ENCODE measurements at regions not wholly inside any gene's neighbourhood (a gene's known extent, or its start where the extent isn't known, plus 50 kb on each side); places are given as distances from the start of the nearest gene placed in this dataset.
"Not testable (repeated sequence)": the region's sequence is repeated elsewhere in the genome, so short reads cannot be mapped to it uniquely, and the experiment has no call there.

DNA sequence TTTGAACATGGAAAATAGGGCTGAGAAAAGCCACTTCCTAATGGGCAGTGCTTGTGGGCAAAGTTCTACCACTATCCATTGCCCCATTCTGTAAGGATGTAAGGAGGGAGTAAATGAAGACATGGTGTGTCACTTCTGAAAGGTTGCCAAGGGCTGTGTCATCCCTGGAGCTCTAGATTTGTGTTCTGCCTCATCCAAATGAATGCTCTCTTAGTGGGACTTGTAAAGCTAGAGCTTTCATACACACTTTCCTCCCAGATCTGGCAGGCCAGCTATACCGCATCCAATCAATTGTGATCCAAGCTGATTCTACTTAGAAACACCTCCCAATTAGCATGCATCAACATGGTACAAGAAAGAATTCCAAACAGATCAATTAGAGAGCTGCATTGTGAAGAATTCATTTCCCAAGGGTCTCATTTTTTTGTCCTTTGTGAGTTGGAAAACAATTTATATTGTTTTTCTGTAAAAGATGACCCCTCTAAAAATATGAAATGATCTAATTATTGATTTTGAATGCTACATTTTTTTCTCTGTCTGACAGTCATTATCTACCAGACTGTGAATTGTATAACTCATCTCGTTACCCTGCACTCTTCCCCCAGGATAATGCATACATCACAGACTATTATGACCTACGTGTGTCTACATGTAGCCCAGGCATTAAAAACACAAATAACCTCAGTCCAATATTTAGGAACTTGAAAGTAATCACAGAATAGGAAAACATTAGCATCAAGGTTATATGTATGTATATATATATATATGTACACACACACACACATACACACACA is 117.1 kb upstream of the DUSP10 start:
- Histone ChIP-seq H3K4me1 (ENCODE audit: control insufficient read depth in 5 of 5, insufficient read depth in 5 of 5, low read length in 5 of 5) (no peaks in the 10 kb centered on the region), H3K9ac (ENCODE audit: low read length in 5 of 5) (no peak overlapping the region), H3K27ac (ENCODE audit: low read depth, low read length) (no peak overlapping the region), H3K36me3 (ENCODE audit: control insufficient read depth in 5 of 5, insufficient read depth in 5 of 5, low read length in 5 of 5) (no peaks in the 10 kb centered on the region), H3K9me3 (ENCODE audit: control insufficient read depth in 5 of 5, low read length in 5 of 5) (no peaks in the 10 kb centered on the region), H3K27me3 (ENCODE audit: control insufficient read depth in 5 of 5, insufficient read depth in 4 of 5, low read length in 5 of 5) (no peaks in the 10 kb centered on the region), H3K4me3 (ENCODE audit: low read depth in 1 of 5, low read length in 5 of 5) (no peak overlapping the region)

DNA sequence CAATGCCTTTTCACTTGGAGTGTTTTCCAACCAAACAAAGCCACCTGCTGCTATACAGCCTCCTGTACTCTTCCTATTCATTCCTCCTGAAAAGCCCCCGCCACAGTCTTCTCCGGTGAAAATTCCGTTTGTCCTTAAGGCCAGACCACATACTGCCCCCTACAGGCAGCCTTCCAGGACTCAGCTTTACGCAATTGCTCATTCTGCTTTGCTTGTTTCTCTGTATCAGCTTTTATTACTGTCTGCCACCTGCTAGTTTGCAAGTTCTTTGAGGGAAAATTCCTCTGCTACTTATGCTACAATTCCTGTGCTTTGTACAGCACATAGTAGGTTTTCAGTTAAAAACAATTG is 115.2 kb upstream of the DUSP10 start:
- H3K9ac ChIP-seq (ENCODE audit: low read length in 5 of 5); H3K4me3 ChIP-seq (ENCODE audit: low read depth in 1 of 5, low read length in 5 of 5); H3K9me3 ChIP-seq (ENCODE audit: control insufficient read depth in 5 of 5, low read length in 5 of 5); H3K4me1 ChIP-seq (ENCODE audit: control insufficient read depth in 5 of 5, insufficient read depth in 5 of 5, low read length in 5 of 5); H3K27me3 ChIP-seq (ENCODE audit: control insufficient read depth in 5 of 5, insufficient read depth in 4 of 5, low read length in 5 of 5); H3K36me3 ChIP-seq (ENCODE audit: control insufficient read depth in 5 of 5, insufficient read depth in 5 of 5, low read length in 5 of 5); H3K27ac ChIP-seq (ENCODE audit: low read depth, low read length): not testable (repeated sequence)

DNA sequence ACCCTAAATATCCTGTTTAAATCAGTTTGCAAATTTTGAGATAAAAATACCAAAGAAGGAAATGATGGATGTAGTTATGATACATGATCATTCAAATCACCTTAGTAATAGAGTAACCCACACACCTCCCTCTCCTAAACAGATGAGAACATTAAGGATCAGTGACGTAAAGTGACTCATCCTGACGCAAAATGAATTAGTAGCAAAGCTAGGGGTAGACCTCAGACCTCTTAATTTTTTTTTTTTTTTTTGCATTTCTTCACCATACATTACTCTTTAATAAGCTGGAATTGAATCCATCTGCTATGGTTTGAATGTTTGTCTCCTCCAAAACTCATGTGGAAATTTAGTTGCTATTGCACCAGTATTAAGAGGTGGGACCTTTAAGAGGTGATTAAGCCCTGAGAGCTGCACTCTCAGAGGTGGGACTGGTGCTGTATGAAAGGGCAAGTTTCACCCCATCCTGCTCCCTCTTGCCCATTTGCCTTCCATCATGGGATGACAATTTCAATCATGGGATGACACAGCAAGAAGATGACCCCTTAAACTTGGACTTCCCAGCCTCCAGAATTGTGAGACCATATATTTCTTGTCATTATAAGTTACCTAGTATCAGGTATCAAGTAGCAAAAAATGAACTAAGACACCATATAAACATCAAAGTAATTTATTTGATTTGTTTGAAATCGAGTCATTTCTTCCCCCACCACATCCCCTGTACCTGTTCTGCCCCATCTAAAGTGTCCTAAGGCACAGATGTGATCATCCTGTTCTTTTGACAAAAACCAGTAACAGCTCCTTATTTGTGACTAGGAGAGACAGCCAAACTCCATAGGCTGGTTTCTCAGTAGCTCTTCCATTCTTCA is 114.6 kb upstream of the DUSP10 start:
- Histone ChIP-seq H3K27ac (ENCODE audit: low read depth, low read length) (no peak overlapping the region), H3K9me3 (ENCODE audit: control insufficient read depth in 5 of 5, low read length in 5 of 5) (no peaks in the 10 kb centered on the region)

DNA sequence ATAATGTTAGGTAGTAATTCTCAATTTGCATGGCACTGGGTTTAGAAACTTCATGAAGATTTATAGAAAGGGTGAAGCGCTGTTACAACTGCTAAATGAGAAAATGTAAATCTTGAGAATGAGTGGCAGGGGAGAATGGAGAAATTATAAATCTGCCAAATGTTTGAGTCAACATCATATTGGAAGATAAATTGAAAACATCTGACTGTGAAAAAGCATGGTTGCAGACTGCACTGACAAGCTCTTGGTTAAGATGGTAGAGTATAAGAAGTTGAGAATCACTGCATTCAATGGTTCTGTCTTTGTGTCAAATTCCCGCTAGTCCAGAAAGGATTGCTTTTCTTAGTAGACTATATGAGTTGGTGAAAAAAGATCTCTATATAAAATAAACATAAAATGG is 113.3 kb upstream of the DUSP10 start:
- no peaks in the 10 kb centered on the region for H3K36me3 ChIP-seq (ENCODE audit: control insufficient read depth in 5 of 5, insufficient read depth in 5 of 5, low read length in 5 of 5)
- no peak overlapping the region for H3K27ac ChIP-seq (ENCODE audit: low read depth, low read length)
- no peaks in the 10 kb centered on the region for H3K4me1 ChIP-seq (ENCODE audit: control insufficient read depth in 5 of 5, insufficient read depth in 5 of 5, low read length in 5 of 5)
- H3K9ac ChIP-seq (ENCODE audit: low read length in 5 of 5): no peak overlapping the region
- H3K27me3 ChIP-seq (ENCODE audit: control insufficient read depth in 5 of 5, insufficient read depth in 4 of 5, low read length in 5 of 5): no peaks in the 10 kb centered on the region
- H3K9me3 ChIP-seq (ENCODE audit: control insufficient read depth in 5 of 5, low read length in 5 of 5): no peaks in the 10 kb centered on the region
- H3K4me3 ChIP-seq (ENCODE audit: low read depth in 1 of 5, low read length in 5 of 5): no peak overlapping the region

More for the DNA sequence above, 114.6 kb upstream of the DUSP10 start:
- no peaks in the 10 kb centered on the region for H3K4me1 ChIP-seq (ENCODE audit: control insufficient read depth in 5 of 5, insufficient read depth in 5 of 5, low read length in 5 of 5)
- no peak overlapping the region for H3K9ac ChIP-seq (ENCODE audit: low read length in 5 of 5)
- H3K27me3 ChIP-seq (ENCODE audit: control insufficient read depth in 5 of 5, insufficient read depth in 4 of 5, low read length in 5 of 5): no peaks in the 10 kb centered on the region
- H3K36me3 ChIP-seq (ENCODE audit: control insufficient read depth in 5 of 5, insufficient read depth in 5 of 5, low read length in 5 of 5): no peaks in the 10 kb centered on the region
- no peak overlapping the region for H3K4me3 ChIP-seq (ENCODE audit: low read depth in 1 of 5, low read length in 5 of 5)

DNA sequence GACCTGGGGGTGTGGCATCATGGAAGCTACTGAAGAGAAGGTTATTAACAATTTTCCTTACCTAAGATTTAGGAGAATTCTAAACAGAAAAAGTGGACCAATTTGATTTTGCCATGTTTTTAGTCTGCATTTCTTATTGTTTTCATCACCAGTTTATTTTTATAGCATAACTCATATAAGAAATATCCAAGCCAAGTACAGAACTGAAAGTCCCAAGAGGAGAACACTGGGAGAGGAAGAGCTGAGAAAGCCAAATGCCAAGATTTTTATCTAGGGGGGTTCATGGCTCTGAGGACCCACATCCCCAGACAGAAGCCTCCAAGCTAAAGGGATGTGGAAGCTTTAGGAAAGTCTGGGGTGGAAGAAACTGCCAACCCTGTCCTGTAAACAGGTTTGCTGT is 109.4 kb upstream of the DUSP10 start:
- H3K27me3 ChIP-seq (ENCODE audit: control insufficient read depth in 5 of 5, insufficient read depth in 4 of 5, low read length in 5 of 5): no peaks in the 10 kb centered on the region
- no peak overlapping the region for H3K9ac ChIP-seq (ENCODE audit: low read length in 5 of 5)
- peaks cover 0 to 2% (median 0%) of the 10 kb centered on the region in 5 donors for H3K4me1 ChIP-seq (ENCODE audit: control insufficient read depth in 5 of 5, insufficient read depth in 5 of 5, low read length in 5 of 5)
- no peaks in the 10 kb centered on the region for H3K9me3 ChIP-seq (ENCODE audit: control insufficient read depth in 5 of 5, low read length in 5 of 5)
- H3K36me3 ChIP-seq (ENCODE audit: control insufficient read depth in 5 of 5, insufficient read depth in 5 of 5, low read length in 5 of 5): no peaks in the 10 kb centered on the region
- no peak overlapping the region for H3K4me3 ChIP-seq (ENCODE audit: low read depth in 1 of 5, low read length in 5 of 5)
- H3K27ac ChIP-seq (ENCODE audit: low read depth, low read length): no peak overlapping the region

DNA sequence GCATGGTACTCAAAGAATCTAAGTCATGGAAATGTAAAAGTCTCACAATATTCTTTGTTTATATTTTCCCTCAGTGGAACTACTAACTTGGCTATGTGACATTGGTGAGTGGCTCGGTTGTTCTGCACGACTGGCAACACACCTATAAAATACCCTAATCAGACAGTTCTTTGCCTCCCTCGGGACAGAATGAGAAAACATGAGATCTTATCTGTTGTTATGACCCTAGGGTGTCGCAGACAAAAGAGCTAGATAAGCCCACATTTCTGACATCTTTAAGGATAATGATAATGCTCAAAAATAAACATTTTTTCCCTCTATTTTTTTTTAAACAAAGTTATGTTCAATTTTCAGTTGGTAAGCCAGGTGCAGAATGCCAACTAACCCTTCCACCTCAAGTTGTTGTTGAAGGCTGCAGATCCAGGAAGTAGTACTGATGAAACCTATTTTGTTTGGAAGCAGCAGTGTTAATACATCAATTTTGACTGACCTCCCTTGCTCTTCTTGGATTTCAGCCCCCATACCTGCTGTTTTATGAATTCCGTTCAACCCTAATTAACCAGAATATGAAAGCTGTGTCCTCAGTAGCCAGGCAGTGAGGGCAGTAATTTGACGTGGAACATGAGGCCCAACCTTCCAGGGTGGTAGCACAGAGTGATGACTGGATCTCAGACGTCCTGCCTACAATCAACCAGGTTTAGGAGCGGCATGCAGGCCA is 108.7 kb upstream of the DUSP10 start:
- no peaks in the 10 kb centered on the region for H3K27me3 ChIP-seq (ENCODE audit: control insufficient read depth in 5 of 5, insufficient read depth in 4 of 5, low read length in 5 of 5)
- no peak overlapping the region for H3K27ac ChIP-seq (ENCODE audit: low read depth, low read length)
- H3K9me3 ChIP-seq (ENCODE audit: control insufficient read depth in 5 of 5, low read length in 5 of 5): no peaks in the 10 kb centered on the region
- H3K4me1 ChIP-seq (ENCODE audit: control insufficient read depth in 5 of 5, insufficient read depth in 5 of 5, low read length in 5 of 5): peaks cover 0 to 7% (median 0%) of the 10 kb centered on the region in 5 donors
- H3K9ac ChIP-seq (ENCODE audit: low read length in 5 of 5): no peak overlapping the region
- H3K4me3 ChIP-seq (ENCODE audit: low read depth in 1 of 5, low read length in 5 of 5): no peak overlapping the region
- H3K36me3 ChIP-seq (ENCODE audit: control insufficient read depth in 5 of 5, insufficient read depth in 5 of 5, low read length in 5 of 5): no peaks in the 10 kb centered on the region

DNA sequence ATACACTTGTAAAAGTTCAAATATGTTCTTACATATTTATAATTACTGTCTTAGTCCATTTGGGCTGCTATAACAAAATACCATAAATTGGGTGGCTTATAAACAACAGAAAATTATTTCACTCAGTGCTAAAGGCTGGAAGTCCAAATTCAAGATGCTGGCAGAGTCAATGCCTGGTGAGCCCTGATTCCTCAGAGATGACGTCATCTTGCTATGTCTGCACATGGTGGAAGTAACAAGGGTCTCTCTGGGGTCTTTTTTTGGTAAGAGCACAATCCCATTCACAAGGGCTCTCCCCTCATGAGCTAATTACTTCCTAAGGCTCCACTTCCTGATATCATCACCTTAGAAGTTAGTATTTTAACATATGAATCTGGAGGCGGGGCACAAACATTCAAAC is 108.0 kb upstream of the DUSP10 start:
- peaks cover 0 to 7% (median 0%) of the 10 kb centered on the region in 5 donors for H3K4me1 ChIP-seq (ENCODE audit: control insufficient read depth in 5 of 5, insufficient read depth in 5 of 5, low read length in 5 of 5)
- no peaks in the 10 kb centered on the region for H3K27me3 ChIP-seq (ENCODE audit: control insufficient read depth in 5 of 5, insufficient read depth in 4 of 5, low read length in 5 of 5)
- no peak overlapping the region for H3K27ac ChIP-seq (ENCODE audit: low read depth, low read length)
- H3K9me3 ChIP-seq (ENCODE audit: control insufficient read depth in 5 of 5, low read length in 5 of 5): no peaks in the 10 kb centered on the region
- no peak overlapping the region for H3K9ac ChIP-seq (ENCODE audit: low read length in 5 of 5)
- H3K4me3 ChIP-seq (ENCODE audit: low read depth in 1 of 5, low read length in 5 of 5): no peak overlapping the region
- H3K36me3 ChIP-seq (ENCODE audit: control insufficient read depth in 5 of 5, insufficient read depth in 5 of 5, low read length in 5 of 5): no peaks in the 10 kb centered on the region

DNA sequence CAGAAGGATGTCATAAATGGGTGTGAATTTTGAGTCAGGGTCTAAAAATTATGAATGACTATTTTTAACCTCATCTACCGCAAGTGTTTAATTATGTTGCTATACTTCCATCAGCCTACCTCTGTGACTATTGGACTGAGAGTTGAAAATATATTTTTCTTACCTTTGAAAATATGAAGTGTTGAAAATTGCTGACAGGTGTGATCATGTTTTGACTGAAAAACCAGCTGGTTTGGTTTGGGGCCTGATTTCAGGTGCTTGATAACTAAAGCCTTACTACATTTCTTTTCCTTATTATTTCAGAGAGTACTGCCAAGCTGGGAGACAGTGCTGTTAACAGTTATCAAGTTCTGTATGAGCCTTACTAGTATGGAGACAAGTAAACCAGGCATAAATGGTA is 107.2 kb upstream of the DUSP10 start:
- H3K36me3 ChIP-seq (ENCODE audit: control insufficient read depth in 5 of 5, insufficient read depth in 5 of 5, low read length in 5 of 5): no peaks in the 10 kb centered on the region
- H3K9me3 ChIP-seq (ENCODE audit: control insufficient read depth in 5 of 5, low read length in 5 of 5): no peaks in the 10 kb centered on the region
- no peak overlapping the region for H3K9ac ChIP-seq (ENCODE audit: low read length in 5 of 5)
- no peak overlapping the region for H3K4me3 ChIP-seq (ENCODE audit: low read depth in 1 of 5, low read length in 5 of 5)
- no peak overlapping the region for H3K27ac ChIP-seq (ENCODE audit: low read depth, low read length)
- H3K27me3 ChIP-seq (ENCODE audit: control insufficient read depth in 5 of 5, insufficient read depth in 4 of 5, low read length in 5 of 5): no peaks in the 10 kb centered on the region
- peaks cover 0 to 7% (median 0%) of the 10 kb centered on the region in 5 donors for H3K4me1 ChIP-seq (ENCODE audit: control insufficient read depth in 5 of 5, insufficient read depth in 5 of 5, low read length in 5 of 5)

DNA sequence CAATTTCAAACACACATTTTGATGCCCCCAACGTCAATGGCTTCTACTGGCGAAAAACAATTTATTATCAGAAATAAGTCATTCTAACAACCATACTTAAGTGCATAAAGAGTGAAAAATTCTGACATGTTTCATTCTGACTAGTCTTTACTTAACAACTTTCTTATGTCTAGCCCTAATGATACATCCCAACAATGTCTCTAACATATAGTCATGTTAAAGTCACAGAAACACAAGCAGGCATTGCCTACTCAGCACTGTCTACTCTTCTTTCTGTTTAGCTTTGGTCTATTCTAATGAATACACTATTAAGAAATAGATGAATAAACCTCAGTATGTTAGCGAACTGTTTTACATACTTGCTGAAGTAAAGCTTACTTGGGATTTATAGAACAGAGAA is 105.8 kb upstream of the DUSP10 start:
- Histone ChIP-seq H3K4me3 (ENCODE audit: low read depth in 1 of 5, low read length in 5 of 5) (no peak overlapping the region), H3K36me3 (ENCODE audit: control insufficient read depth in 5 of 5, insufficient read depth in 5 of 5, low read length in 5 of 5) (no peaks in the 10 kb centered on the region), H3K4me1 (ENCODE audit: control insufficient read depth in 5 of 5, insufficient read depth in 5 of 5, low read length in 5 of 5) (peaks cover 0 to 7% (median 0%) of the 10 kb centered on the region in 5 donors), H3K9ac (ENCODE audit: low read length in 5 of 5) (no peak overlapping the region), H3K27ac (ENCODE audit: low read depth, low read length) (no peak overlapping the region), H3K9me3 (ENCODE audit: control insufficient read depth in 5 of 5, low read length in 5 of 5) (no peaks in the 10 kb centered on the region), H3K27me3 (ENCODE audit: control insufficient read depth in 5 of 5, insufficient read depth in 4 of 5, low read length in 5 of 5) (no peaks in the 10 kb centered on the region)
